ENCODE measurements at regions not wholly inside any gene's neighbourhood (a gene's known extent, or its start where the extent isn't known, plus 50 kb on each side); places are given as distances from the start of the nearest gene placed in this dataset.
"Not testable (repeated sequence)": the region's sequence is repeated elsewhere in the genome, so short reads cannot be mapped to it uniquely, and the experiment has no call there.

DNA sequence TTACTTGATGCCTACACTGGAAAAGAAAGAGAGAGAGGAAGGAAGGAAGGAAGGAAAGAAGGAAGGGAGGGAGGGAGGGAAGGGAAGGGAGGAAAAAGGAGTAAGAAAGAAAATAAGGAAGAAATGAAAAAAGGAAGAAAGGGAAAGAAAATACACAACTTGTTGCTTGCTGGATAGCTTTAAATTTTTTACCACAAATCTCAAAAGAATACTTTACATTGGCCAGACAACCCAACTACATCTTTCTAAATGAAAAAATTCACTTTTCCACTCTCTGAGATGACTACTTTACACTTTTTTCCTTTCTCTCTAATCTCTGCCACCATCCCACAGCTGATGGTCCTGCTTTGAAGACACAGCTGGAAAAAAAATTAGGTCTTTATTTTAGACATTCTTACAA, 228.9 kb upstream of the FAM78B start:
- H3K36me3 ChIP-seq: no peaks in the 10 kb centered on the region
- H3K27me3 ChIP-seq (replicated peaks in 1 of 7): no peaks in the 10 kb centered on the region
- no peak overlapping the region for H3K4me3 ChIP-seq
- TF ChIP-seq POLR2A (IDR thresholded peaks at IDR 0.05) (no peak), POLR2AphosphoS5 (IDR thresholded peaks at IDR 0.05) (no peak)
- TF ChIP-seq, protein P1, sequence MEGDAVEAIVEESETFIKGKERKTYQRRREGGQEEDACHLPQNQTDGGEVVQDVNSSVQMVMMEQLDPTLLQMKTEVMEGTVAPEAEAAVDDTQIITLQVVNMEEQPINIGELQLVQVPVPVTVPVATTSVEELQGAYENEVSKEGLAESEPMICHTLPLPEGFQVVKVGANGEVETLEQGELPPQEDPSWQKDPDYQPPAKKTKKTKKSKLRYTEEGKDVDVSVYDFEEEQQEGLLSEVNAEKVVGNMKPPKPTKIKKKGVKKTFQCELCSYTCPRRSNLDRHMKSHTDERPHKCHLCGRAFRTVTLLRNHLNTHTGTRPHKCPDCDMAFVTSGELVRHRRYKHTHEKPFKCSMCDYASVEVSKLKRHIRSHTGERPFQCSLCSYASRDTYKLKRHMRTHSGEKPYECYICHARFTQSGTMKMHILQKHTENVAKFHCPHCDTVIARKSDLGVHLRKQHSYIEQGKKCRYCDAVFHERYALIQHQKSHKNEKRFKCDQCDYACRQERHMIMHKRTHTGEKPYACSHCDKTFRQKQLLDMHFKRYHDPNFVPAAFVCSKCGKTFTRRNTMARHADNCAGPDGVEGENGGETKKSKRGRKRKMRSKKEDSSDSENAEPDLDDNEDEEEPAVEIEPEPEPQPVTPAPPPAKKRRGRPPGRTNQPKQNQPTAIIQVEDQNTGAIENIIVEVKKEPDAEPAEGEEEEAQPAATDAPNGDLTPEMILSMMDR (IDR thresholded peaks at IDR 0.05 in 8 of 11, conservative IDR thresholded peaks at IDR 0.05 in 3 of 11): no peak
- H3K27ac ChIP-seq: no peak overlapping the region
- intact Hi-C loops (cut with DNase I; ENCODE audit: low total_unique reads): no loop called here
- DNase-seq: no peak
- no peaks in the 10 kb centered on the region for H3K9me3 ChIP-seq
- no peaks in the 10 kb centered on the region for H3K4me1 ChIP-seq

DNA sequence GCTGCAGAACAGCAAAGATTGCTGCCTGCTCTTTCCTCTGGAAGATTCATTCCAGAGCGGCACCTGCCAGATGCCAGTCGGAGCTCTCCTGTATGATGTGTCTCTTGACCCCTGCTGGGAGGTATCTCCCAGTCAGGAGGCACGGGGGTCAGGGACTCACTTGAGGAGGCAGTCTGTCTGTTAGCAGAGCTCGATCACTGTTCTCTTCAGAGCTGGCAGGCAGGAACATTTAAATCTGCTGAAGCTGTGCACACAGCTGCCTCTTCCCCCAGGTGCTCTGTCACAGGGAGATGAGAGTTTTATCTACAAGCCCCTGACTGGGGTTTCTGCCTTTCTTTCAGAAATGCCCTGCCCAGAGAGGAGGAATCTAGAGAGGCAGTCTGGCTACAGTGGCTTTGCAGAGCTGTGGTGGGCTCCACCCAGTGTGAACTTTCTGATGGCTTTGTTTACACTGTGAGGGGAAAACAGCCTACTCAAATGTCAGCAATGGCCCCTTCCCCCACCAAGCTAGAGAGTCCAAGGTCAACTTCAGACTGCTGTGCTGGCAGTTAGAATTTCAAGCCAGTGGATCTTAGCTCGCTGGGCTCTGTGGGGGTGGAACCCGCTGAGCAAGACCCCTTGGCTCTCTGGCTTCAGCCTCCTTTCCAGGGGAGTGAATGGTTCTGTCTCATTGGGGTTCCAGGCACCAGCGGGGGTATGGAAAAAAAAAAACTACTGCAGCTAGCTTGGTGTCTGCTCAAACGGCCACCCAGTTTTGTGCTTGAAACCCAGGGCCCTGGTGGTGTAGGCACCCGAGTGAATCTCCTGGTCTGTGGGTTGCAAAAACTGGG, 242.7 kb upstream of the FAM78B start:
- H3K9me3 ChIP-seq: peaks cover 0 to 54% (median 30%) of the 10 kb centered on the region in 8 donors
- H3K4me1 ChIP-seq; H3K36me3 ChIP-seq; DNase-seq; intact Hi-C loops (cut with DNase I; ENCODE audit: low total_unique reads); H3K4me3 ChIP-seq; H3K27me3 ChIP-seq (replicated peaks in 1 of 7); H3K27ac ChIP-seq: not testable (repeated sequence)
- 45 to 67% (median 60%) methylated on average over 8 to 9 of the region's 9 CpGs for WGBS, 5 donors

DNA sequence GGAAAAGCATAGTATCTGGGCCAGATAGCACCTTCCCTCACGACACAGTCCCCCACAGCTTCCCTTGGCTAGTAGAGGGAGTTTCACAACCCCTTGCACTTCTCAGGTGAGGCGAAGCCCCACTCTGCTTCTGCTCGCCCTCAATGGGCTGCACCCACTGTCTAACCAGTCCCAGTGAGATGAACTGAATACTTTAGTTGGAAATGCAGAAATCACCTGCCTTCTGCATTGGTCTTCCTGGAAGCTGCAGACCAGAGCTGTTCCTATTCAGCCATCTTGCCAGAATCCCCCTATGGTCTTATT, 243.2 kb upstream of the FAM78B start:
- Histone ChIP-seq H3K27ac (no peak overlapping the region), H3K9me3 (peaks cover 0 to 54% (median 30%) of the 10 kb centered on the region in 8 donors), H3K4me3 (no peak overlapping the region), H3K4me1 (no peaks in the 10 kb centered on the region), H3K36me3 (no peaks in the 10 kb centered on the region), H3K27me3 (replicated peaks in 1 of 7) (no peaks in the 10 kb centered on the region)
- 59 to 87% (median 76%) methylated on average over 2 to 3 of the region's 3 CpGs for WGBS, 5 donors
- TF ChIP-seq POLR2AphosphoS5 (IDR thresholded peaks at IDR 0.05) (no peak), POLR2A (IDR thresholded peaks at IDR 0.05) (no peak)
- TF ChIP-seq, protein P1 (IDR thresholded peaks at IDR 0.05 in 8 of 11, conservative IDR thresholded peaks at IDR 0.05 in 3 of 11): no peak
- DNase-seq: no peak
- intact Hi-C loops (cut with DNase I; ENCODE audit: low total_unique reads): no loop called here

DNA sequence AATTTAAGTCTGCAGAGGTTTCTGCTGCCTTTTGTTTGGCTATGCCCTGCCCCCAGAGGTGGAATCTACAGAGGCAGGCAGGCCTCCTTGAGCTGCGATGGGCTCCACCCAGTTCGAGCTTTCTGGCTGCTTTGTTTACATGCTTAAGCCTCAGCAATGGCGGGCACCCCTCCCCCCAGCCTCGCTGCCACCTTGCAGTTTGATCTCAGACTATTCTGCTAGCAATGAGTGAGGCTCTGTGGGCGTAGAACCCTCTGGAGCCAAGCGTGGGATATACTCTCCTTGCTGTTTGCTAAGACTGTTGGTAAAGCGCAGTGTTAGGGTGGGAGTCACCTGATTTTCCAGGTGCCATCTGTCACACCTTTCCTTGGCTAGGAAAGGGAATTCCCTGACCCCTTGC, 250.0 kb upstream of the FAM78B start:
- H3K36me3 ChIP-seq; H3K4me1 ChIP-seq; H3K4me3 ChIP-seq; DNase-seq; H3K27ac ChIP-seq; H3K27me3 ChIP-seq (replicated peaks in 1 of 7); intact Hi-C loops (cut with DNase I; ENCODE audit: low total_unique reads): not testable (repeated sequence)
- 75 to 82% (median 79%) methylated on average over 4 to 7 of the region's 7 CpGs for WGBS, 5 donors
- H3K9me3 ChIP-seq: peaks cover 0 to 11% (median 0%) of the 10 kb centered on the region in 8 donors

DNA sequence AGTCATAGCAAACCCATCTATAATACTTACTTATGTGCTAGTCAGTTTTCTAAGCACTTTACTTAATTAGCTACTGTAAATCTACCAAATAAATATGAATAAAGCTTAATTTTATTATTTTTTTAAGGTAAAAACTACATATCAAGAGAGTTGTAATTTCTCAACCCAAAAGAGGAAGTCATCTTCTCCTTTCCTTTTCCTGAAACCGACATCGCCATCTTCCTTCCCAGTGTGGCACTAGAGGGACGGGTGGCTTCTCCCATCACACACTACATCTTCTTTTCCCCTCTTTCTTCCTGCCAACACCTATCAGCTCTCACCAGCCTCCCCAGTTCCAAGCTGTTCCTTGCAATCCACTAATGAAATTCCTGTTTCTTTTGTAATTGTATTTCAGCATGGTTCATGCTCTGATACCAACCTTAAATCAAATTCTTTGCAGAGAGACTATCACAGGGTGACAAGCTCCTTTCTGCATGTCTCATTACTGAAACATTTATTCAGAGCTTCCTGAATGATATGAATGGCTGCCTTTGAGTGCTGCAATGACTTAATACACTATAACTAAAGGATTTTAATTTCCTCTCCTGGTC, 251.6 kb upstream of the FAM78B start:
- intact Hi-C loops (cut with DNase I; ENCODE audit: low total_unique reads): no loop called here
- Histone ChIP-seq H3K27ac (no peak overlapping the region), H3K4me1 (no peaks in the 10 kb centered on the region), H3K9me3 (peaks cover 0 to 11% (median 0%) of the 10 kb centered on the region in 8 donors), H3K4me3 (no peak overlapping the region), H3K36me3 (no peaks in the 10 kb centered on the region), H3K27me3 (replicated peaks in 1 of 7) (peaks cover 0 to 8% (median 0%) of the 10 kb centered on the region in 7 donors)
- TF ChIP-seq POLR2A (IDR thresholded peaks at IDR 0.05): no peak
- TF ChIP-seq, protein P1 (IDR thresholded peaks at IDR 0.05 in 8 of 11, conservative IDR thresholded peaks at IDR 0.05 in 3 of 11): no peak
- no peak for TF ChIP-seq POLR2AphosphoS5 (IDR thresholded peaks at IDR 0.05)
- 12 to 38% (median 15%) methylated on average over 3 of the region's 3 CpGs for WGBS, 5 donors
- no peak for DNase-seq

DNA sequence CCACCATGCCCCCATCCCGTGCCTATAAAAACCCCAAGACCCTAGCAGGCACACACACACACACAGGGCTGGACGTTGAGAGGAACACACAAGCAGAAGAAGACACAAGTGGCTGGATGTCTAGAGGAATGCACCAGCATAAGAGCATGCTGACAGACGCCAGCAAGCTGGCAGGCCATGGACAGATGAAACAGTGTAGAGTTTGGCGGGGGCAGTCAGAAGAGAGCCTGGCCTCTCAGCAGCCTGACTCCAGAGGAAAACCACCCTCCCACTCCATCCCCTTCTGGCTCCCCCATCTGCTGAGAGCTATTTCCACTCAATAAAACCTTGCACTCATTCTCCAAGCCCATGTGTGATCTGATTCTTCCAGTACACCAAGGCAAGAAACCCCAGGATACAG, 255.8 kb upstream of the FAM78B start:
- H3K4me1 ChIP-seq; H3K27ac ChIP-seq; H3K9me3 ChIP-seq; H3K36me3 ChIP-seq; H3K4me3 ChIP-seq; intact Hi-C loops (cut with DNase I; ENCODE audit: low total_unique reads); DNase-seq; H3K27me3 ChIP-seq (replicated peaks in 1 of 7): not testable (repeated sequence)
- WGBS, 5 donors: 69 to 87% (median 75%) methylated on average over 4 of the region's 4 CpGs
